Skeletal muscle cell (primary cell): ENCODE measurements at regions not wholly inside any gene's neighbourhood (a gene's known extent, or its start where the extent isn't known, plus 50 kb on each side); places are given as distances from the start of the nearest gene placed in this dataset.
"Not testable (repeated sequence)": the region's sequence is repeated elsewhere in the genome, so short reads cannot be mapped to it uniquely, and the experiment has no call there.

Experiments
- DNase-seq: peaks from one replicate; pipeline ENCODE4 v3.0.0-alpha.2; 2010; ENCODE audit warnings: low read depth
- H3K4me3 ChIP-seq: 2 replicates; pipeline ENCODE4 v1.5.1; 2011; ENCODE audit warnings: low read depth, mild to moderate bottlenecking, control low read depth, low read length, moderate library complexity

- DNase-seq: no peak
- no peak overlapping the region for H3K4me3 ChIP-seq
Observed at GRCh38 chr3:36172699-36173098, 207.6 kb upstream of the STAC start.

GRCh38 chr3:36175113-36175812 is 205.0 kb upstream of the STAC start:
- no peak overlapping the region for H3K4me3 ChIP-seq
- no peak for DNase-seq

- no peak for DNase-seq
- no peak overlapping the region for H3K4me3 ChIP-seq
Observed at GRCh38 chr3:36175916-36176461, 204.3 kb upstream of the STAC start.

DNA sequence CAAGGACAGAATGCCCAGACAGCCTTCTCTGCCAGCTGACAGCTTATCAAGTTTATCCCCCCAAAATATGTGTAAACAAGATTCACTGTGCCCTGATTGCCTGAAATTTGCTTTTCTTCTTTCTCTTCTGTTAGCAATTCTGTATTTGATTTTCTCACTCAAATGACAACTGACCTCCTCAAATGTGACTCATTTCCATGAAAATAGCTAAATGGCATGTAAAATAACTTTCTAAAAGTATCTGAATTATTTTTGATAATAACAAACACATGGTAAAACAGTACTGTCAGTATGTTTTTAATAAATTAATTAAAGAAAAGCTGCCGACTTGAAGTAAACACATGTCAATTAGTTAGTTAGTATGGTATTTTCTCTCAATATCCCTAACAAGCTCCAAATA is 202.3 kb upstream of the STAC start:
- DNase-seq: no peak
- H3K4me3 ChIP-seq: no peak overlapping the region

- no peak for DNase-seq
- H3K4me3 ChIP-seq: no peak overlapping the region
Observed at GRCh38 chr3:36182024-36182423, 198.3 kb upstream of the STAC start.

GRCh38 chr3:36187197-36187596 is 193.1 kb upstream of the STAC start:
- H3K4me3 ChIP-seq, DNase-seq: not testable (repeated sequence)

GRCh38 chr3:36192901-36193300 is 187.4 kb upstream of the STAC start:
- no peak overlapping the region for H3K4me3 ChIP-seq
- DNase-seq: no peak

DNA sequence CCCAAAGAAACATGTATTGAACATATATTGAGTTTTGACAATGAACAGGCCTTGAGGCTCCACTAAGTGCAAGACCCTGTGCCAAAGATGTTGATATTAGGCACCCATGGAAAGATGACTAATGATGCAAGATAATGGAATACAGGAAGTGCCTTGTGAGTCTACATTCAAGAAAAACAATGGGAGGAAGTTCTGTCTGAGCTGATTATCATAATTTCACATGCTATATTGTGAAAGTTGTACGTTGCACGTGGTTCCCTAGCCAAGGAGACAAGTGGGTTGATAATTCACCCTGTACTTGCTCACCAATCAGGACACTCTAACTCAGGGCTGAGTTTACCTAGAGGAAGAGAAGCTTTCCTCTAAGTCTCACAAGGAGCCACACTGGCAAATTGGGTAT is 186.9 kb upstream of the STAC start:
- no peak for DNase-seq
- H3K4me3 ChIP-seq: no peak overlapping the region

- H3K4me3 ChIP-seq: no peak overlapping the region
- no peak for DNase-seq
Observed at GRCh38 chr3:36196058-36196457, 184.2 kb upstream of the STAC start.

- no peak for DNase-seq
- H3K4me3 ChIP-seq: no peak overlapping the region
Observed at GRCh38 chr3:36197151-36197550, 183.2 kb upstream of the STAC start.

- DNase-seq: no peak
- no peak overlapping the region for H3K4me3 ChIP-seq
Observed at GRCh38 chr3:36201546-36201945, 178.8 kb upstream of the STAC start.

GRCh38 chr3:36206956-36207580 is 173.2 kb upstream of the STAC start:
- no peak overlapping the region for H3K4me3 ChIP-seq
- DNase-seq: no peak

DNA sequence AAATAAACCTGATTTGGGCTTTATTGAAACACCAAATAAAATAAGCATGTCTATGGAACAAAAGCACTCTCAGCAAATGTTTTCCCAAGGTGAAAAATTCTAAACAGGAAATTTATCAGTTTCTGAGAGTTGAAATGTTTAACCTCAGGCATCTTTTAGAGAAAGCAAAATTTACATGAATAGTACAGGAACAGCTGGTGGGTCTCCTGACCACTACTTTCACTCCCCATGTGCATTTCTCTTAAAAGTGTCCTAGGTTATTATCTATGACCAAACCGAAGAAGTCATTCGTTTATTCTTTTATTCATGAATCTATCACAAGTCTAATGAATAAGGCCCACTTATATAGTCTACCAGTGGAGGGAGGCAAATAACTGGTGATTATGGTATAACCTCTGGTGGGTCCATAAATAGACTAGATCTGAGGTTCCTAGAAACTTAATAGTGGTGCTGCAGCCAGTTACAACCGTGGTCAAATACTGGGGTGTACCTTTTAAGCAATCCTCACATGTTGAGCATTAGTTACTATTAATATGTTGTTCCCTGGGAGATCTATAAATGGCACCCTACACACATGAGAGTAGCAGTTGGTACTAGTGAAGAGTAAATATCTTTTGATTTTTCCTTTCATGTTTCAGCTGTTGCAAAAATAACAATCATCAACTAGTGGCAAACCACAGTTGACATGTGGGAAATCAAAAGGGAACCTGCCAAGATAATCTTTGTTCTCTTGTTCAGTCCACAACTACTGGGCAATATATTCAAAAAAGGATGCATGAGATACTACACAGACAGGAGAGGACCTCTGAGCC is 169.3 kb upstream of the STAC start:
- H3K4me3 ChIP-seq: no peak overlapping the region
- peak; percentile 13 for DNase-seq

- no peak overlapping the region for H3K4me3 ChIP-seq
- no peak for DNase-seq
Observed at GRCh38 chr3:36211652-36211999, 168.7 kb upstream of the STAC start.

DNA sequence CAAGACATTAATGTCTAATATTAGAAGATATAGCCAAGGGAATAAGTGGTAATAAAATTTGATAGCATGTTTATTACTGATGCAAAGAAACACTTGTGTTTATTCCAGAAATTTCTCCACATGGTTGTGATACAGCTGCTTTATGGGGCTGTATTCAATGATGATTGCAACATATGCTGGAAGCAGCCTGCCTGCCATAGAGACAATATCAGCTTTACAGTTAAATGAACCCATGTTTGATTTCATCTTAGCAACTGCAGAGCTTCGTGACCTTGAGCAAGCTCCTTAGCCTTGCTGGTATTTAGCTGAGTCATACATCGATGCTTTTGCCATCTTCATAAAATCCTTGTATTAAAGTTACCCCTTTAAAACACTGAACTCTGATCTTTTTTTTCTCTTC is 168.1 kb upstream of the STAC start:
- DNase-seq: peak; percentile 76

GRCh38 chr3:36214460-36214859 is 165.8 kb upstream of the STAC start:
- no peak overlapping the region for H3K4me3 ChIP-seq
- DNase-seq: no peak

More for the DNA sequence above, 168.1 kb upstream of the STAC start:
- no peak overlapping the region for H3K4me3 ChIP-seq

DNA sequence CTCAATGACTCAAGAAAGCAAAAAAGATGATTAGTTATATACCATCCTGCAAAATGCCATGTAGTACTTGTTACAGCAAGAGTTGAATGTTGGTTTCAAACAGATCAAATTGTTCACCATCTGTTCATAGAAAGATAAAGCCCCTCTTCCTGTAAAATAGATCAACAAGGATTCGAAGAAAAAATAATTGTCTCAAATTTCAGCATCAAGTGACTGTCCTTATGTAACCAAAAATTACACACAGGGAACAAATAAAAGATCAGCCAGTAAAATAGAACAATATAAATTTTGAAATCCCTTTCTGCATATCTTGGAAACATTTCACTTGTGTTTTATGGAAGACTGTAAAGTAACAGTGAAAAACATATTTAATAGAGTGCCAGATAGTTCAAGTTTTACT is 165.1 kb upstream of the STAC start:
- DNase-seq: no peak
- no peak overlapping the region for H3K4me3 ChIP-seq

DNA sequence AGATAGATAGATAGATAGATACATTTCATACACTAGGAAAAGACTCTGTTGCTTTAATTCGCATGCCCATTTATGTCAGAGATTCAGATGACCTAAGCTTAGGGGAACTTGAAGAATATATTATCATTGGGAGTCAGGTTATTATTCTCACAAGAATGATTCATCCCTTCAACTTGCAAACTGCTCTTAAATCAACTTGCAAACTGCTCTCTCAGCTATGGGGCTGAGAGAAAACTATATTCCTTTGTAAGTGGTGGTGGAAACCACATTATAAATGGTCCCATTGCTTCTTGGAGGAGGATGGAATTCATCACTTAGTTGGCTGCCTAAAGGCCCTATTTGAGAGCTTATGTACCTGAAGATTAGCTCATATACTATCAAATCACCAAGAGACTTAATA is 160.9 kb upstream of the STAC start:
- H3K4me3 ChIP-seq: no peak overlapping the region
- peak; percentile 59 for DNase-seq

DNA sequence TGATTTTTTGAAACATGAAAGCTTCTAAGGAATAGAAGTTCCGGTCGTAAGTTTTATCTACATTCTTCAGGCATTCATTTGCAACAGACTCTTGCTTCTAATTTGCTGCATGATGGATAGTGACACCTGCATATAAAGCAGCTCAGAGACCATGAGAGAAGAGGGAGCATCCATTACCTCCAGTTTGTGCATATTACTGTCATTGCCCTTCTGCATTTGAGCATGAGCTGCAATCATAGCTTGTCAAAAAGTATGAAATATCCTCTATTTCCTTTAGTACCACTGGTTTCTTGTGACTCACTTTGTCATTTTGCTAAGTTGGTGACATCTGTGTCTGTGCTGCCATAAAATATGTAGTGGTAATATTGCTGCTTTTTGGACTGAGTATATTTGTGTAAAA is 160.1 kb upstream of the STAC start:
- DNase-seq: no peak
- no peak overlapping the region for H3K4me3 ChIP-seq

DNA sequence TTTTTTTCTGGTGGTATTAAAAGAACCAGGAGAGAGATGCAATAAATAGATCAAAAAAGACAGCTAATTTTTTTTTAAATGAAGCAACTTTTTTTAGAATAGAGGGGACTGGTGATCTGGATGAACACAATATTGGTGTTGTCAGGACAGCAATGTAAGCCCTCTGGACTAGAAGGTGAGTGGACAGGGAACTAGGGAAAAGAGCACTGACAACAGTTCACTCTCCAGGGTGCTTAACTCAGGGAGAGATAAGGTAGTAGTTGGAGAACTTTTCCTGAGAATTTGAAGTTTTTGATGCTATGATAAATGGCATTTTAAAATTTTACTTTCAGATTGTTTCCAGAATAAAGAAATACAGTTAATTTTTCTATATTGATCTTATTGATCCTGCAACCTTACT is 158.3 kb upstream of the STAC start:
- DNase-seq: no peak
- H3K4me3 ChIP-seq: no peak overlapping the region
